ENCODE measurements at regions not wholly inside any gene's neighbourhood (a gene's known extent, or its start where the extent isn't known, plus 50 kb on each side); places are given as distances from the start of the nearest gene placed in this dataset.

DNA sequence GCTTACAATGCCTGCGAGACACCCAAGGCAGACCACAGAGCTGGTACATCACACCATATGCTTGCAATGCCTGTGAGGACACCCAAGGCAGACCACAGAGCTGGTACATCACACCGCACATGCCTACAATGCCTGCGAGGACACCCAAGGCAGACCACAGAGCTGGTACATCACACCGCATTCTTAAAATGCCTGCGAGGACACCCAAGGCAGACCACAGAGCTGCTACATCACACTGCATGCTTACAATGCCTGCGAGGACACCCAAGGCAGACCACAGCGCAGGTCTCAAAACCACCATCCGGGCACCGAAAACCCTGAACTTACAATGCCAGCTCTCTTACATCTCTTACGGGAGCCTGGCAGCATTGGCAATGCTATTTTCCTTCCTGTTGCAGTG is 799.6 kb downstream of the GALR1 start:
- H3K36me3 ChIP-seq (ENCODE audit: control insufficient read depth, insufficient read depth, low read length) = no peaks in the 10 kb centered on the region
- no peak for DNase-seq (ENCODE audit: low read depth)
- H3K4me3 ChIP-seq (ENCODE audit: low read depth, low read length) = no peak overlapping the region
- H3K27me3 ChIP-seq (ENCODE audit: control insufficient read depth, insufficient read depth, low read length) = no peaks in the 10 kb centered on the region
- CTCF ChIA-PET = no interaction called here
- TF ChIP-seq, protein P1, sequence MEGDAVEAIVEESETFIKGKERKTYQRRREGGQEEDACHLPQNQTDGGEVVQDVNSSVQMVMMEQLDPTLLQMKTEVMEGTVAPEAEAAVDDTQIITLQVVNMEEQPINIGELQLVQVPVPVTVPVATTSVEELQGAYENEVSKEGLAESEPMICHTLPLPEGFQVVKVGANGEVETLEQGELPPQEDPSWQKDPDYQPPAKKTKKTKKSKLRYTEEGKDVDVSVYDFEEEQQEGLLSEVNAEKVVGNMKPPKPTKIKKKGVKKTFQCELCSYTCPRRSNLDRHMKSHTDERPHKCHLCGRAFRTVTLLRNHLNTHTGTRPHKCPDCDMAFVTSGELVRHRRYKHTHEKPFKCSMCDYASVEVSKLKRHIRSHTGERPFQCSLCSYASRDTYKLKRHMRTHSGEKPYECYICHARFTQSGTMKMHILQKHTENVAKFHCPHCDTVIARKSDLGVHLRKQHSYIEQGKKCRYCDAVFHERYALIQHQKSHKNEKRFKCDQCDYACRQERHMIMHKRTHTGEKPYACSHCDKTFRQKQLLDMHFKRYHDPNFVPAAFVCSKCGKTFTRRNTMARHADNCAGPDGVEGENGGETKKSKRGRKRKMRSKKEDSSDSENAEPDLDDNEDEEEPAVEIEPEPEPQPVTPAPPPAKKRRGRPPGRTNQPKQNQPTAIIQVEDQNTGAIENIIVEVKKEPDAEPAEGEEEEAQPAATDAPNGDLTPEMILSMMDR (IDR thresholded peaks at IDR 0.05; ENCODE audit: insufficient read depth, low read depth, low read length) = no peak
- POLR2A ChIA-PET = no interaction called here

DNA sequence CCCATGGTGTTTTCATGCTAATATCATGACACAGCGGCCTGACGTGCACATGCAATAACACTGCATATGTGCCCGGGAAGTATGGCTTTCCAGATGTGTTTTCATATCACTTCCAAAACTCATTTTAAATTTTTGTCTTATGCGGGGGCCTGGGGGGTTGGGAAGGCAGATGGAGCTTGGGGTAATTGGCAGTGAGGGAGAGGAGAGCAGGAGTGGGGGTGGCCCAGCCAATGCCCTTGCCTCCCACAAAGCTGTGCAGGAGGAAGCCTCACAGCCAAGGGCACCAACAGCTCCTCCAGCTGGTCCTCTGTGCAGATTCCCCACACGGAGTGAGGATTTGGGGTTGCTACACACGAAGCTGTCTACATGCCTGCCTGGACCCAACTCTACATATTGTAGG is 805.2 kb downstream of the GALR1 start:
- H3K4me3 ChIP-seq (ENCODE audit: low read depth, low read length) = no peak overlapping the region
- ChIA-PET CTCF (no interaction called here), POLR2A (no interaction called here)
- H3K27me3 ChIP-seq (ENCODE audit: control insufficient read depth, insufficient read depth, low read length) = no peaks in the 10 kb centered on the region
- DNase-seq (ENCODE audit: low read depth) = no peak
- TF ChIP-seq, protein P1 (IDR thresholded peaks at IDR 0.05; ENCODE audit: insufficient read depth, low read depth, low read length) = no peak
- H3K36me3 ChIP-seq (ENCODE audit: control insufficient read depth, insufficient read depth, low read length) = no peaks in the 10 kb centered on the region

DNA sequence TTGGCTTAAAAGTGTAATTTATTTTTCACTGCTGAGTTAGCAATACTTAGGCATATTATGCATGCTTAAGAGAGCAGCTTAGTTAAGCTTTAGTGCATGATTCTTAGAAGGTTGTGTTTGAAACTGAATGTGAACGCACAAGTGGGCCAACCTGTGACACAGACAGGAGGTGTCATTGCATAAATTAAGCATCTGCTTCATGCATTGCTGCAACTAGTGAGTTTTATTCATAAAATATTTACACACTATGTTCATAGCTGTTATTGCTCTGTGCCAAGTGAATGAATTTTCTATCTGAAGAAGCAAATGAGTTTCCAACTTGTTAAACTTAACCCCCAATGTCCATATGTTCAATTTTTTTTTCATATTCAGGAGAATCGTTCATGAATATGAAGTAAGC is 806.4 kb downstream of the GALR1 start:
- TF ChIP-seq, protein P1 (IDR thresholded peaks at IDR 0.05; ENCODE audit: insufficient read depth, low read depth, low read length) = no peak
- H3K4me3 ChIP-seq (ENCODE audit: low read depth, low read length) = no peak overlapping the region
- ChIA-PET CTCF (no interaction called here), POLR2A (no interaction called here)
- DNase-seq (ENCODE audit: low read depth) = no peak
- H3K36me3 ChIP-seq (ENCODE audit: control insufficient read depth, insufficient read depth, low read length) = no peaks in the 10 kb centered on the region
- no peaks in the 10 kb centered on the region for H3K27me3 ChIP-seq (ENCODE audit: control insufficient read depth, insufficient read depth, low read length)

DNA sequence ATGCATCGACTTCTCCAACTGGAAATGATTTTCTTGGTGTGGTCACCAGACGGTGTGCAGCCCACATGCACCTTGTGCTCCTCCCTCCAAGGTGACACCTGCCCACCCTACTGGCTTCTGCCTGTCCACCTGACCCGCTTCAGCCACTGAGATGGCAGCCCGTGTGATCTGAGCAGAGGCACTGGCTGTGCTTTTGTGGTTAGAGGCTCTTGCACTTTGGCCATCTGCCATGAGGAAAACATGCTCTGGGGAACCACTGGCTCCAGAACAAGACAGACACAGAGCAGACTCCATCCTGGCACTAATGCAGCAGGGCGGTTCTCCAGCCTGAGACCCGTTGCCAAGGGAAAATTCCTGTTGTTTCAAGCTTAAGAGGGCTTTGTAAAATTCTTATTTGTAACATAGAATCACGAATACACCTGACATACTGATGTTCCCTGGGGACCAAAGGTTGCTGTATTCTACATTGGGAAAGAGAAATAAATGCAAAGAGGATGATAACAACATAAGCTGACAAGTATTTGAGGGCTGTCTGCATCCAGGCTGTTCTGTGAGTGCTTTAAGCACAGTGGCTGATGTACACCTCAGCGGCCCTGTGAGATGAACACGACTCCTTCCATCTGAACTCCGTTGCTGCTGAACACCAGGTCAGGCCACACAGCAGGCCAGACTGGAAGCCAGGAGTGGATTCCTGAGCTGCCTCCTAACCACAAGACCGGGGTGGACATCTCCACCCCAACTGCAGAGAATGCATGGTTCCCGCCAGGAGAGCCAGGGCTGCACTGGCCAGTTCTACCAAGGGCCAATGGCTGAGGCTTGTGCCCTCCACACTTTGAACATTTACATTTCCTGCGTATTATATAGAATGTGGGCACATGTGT is 820.4 kb downstream of the GALR1 start:
- Histone ChIP-seq H3K36me3 (ENCODE audit: control insufficient read depth, insufficient read depth, low read length) (no peaks in the 10 kb centered on the region), H3K27me3 (ENCODE audit: control insufficient read depth, insufficient read depth, low read length) (no peaks in the 10 kb centered on the region), H3K4me3 (ENCODE audit: low read depth, low read length) (no peak overlapping the region)
- ChIA-PET POLR2A (no interaction called here), CTCF (no interaction called here)
- no peak for DNase-seq (ENCODE audit: low read depth)
- TF ChIP-seq, protein P1 (IDR thresholded peaks at IDR 0.05; ENCODE audit: insufficient read depth, low read depth, low read length) = no peak

DNA sequence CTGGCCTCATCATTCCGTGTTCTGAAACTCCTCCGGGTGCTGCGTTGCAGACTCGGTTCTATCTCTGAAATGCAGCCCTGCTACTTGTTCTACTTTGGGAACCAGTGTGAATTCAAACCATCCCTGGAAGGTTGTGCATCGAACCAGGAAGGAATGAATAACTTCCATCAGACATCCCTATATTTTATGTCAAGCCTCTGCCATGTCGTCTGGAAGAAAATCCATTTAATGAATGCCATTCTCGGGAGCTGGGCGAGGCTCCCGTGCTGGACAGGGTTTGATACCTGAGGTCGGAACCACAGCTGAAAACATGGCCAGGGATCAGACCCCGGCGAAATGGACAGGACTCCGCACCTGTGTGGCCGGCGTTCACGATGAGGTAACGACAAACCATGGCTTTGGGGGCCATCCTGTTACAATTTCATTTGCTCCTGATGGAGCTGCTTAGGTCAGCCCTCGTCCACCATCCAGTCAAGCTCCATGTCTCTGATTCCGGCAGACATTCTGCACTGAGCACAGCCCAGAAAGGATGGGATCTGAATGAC is 821.6 kb downstream of the GALR1 start:
- TF ChIP-seq, protein P1 (IDR thresholded peaks at IDR 0.05; ENCODE audit: insufficient read depth, low read depth, low read length) = no peak
- CTCF ChIA-PET = no interaction called here
- Histone ChIP-seq H3K27me3 (ENCODE audit: control insufficient read depth, insufficient read depth, low read length) (no peaks in the 10 kb centered on the region), H3K4me3 (ENCODE audit: low read depth, low read length) (no peak overlapping the region), H3K36me3 (ENCODE audit: control insufficient read depth, insufficient read depth, low read length) (no peaks in the 10 kb centered on the region)
- POLR2A ChIA-PET = no interaction called here
- no peak for DNase-seq (ENCODE audit: low read depth)
